ENCODE measurements at regions not wholly inside any gene's neighbourhood (a gene's known extent, or its start where the extent isn't known, plus 50 kb on each side); places are given as distances from the start of the nearest gene placed in this dataset.

GRCh38 chr7:7104971-7105370 is 77.4 kb upstream of the C1GALT1 start:
- Histone ChIP-seq H3K27ac (ENCODE audit: low read depth, low read length) (no peak overlapping the region), H3K27me3 (ENCODE audit: insufficient read depth, low read length) (no peaks in the 10 kb centered on the region), H3K4me3 (ENCODE audit: insufficient read depth, low read length) (no peak overlapping the region), H3K4me2 (ENCODE audit: insufficient read depth, low read length) (no peak overlapping the region), H3K4me1 (ENCODE audit: insufficient read depth, low read length) (peaks cover 8% of the 10 kb centered on the region), H3K36me3 (ENCODE audit: insufficient read depth, low read length) (no peaks in the 10 kb centered on the region), H2AFZ (ENCODE audit: low read length) (no peak overlapping the region), H3K9me3 (ENCODE audit: low read depth, low read length) (no peaks in the 10 kb centered on the region), H3K79me2 (ENCODE audit: insufficient read depth, low read length) (no peaks in the 10 kb centered on the region), H4K20me1 (ENCODE audit: insufficient read depth, low read length) (no peaks in the 10 kb centered on the region)
- no peak for TF ChIP-seq CTCF (IDR thresholded peaks at IDR 0.05; ENCODE audit: extremely low read depth, low read depth, low read length)
- DNase-seq (ENCODE audit: insufficient read length, low spot score, missing footprints), result no peak

GRCh38 chr7:7105800-7106582 is 76.4 kb upstream of the C1GALT1 start:
- no peak overlapping the region for H3K4me3 ChIP-seq (ENCODE audit: insufficient read depth, low read length)
- no peak overlapping the region for H3K27ac ChIP-seq (ENCODE audit: low read depth, low read length)
- no peak overlapping the region for H3K4me2 ChIP-seq (ENCODE audit: insufficient read depth, low read length)
- no peaks in the 10 kb centered on the region for H4K20me1 ChIP-seq (ENCODE audit: insufficient read depth, low read length)
- H2AFZ ChIP-seq (ENCODE audit: low read length), result peak overlapping the region; percentile 36
- no peaks in the 10 kb centered on the region for H3K9me3 ChIP-seq (ENCODE audit: low read depth, low read length)
- no peak for DNase-seq (ENCODE audit: insufficient read length, low spot score, missing footprints)
- no peaks in the 10 kb centered on the region for H3K27me3 ChIP-seq (ENCODE audit: insufficient read depth, low read length)
- H3K36me3 ChIP-seq (ENCODE audit: insufficient read depth, low read length), result no peaks in the 10 kb centered on the region
- no peaks in the 10 kb centered on the region for H3K79me2 ChIP-seq (ENCODE audit: insufficient read depth, low read length)
- peaks cover 3% of the 10 kb centered on the region for H3K4me1 ChIP-seq (ENCODE audit: insufficient read depth, low read length)
- no peak for TF ChIP-seq CTCF (IDR thresholded peaks at IDR 0.05; ENCODE audit: extremely low read depth, low read depth, low read length)

GRCh38 chr7:7108931-7109330 is 73.4 kb upstream of the C1GALT1 start:
- H3K36me3 ChIP-seq (ENCODE audit: insufficient read depth, low read length), result no peaks in the 10 kb centered on the region
- no peak for DNase-seq (ENCODE audit: insufficient read length, low spot score, missing footprints)
- no peak overlapping the region for H3K4me2 ChIP-seq (ENCODE audit: insufficient read depth, low read length)
- H3K4me3 ChIP-seq (ENCODE audit: insufficient read depth, low read length), result no peak overlapping the region
- H3K27me3 ChIP-seq (ENCODE audit: insufficient read depth, low read length), result no peaks in the 10 kb centered on the region
- H2AFZ ChIP-seq (ENCODE audit: low read length), result no peak overlapping the region
- H3K79me2 ChIP-seq (ENCODE audit: insufficient read depth, low read length), result no peaks in the 10 kb centered on the region
- H4K20me1 ChIP-seq (ENCODE audit: insufficient read depth, low read length), result no peaks in the 10 kb centered on the region
- no peak overlapping the region for H3K27ac ChIP-seq (ENCODE audit: low read depth, low read length)
- H3K4me1 ChIP-seq (ENCODE audit: insufficient read depth, low read length), result no peaks in the 10 kb centered on the region
- no peak for TF ChIP-seq CTCF (IDR thresholded peaks at IDR 0.05; ENCODE audit: extremely low read depth, low read depth, low read length)
- H3K9me3 ChIP-seq (ENCODE audit: low read depth, low read length), result no peaks in the 10 kb centered on the region

- no peak for DNase-seq (ENCODE audit: insufficient read length, low spot score, missing footprints)
- no peak overlapping the region for H3K4me2 ChIP-seq (ENCODE audit: insufficient read depth, low read length)
- H3K79me2 ChIP-seq (ENCODE audit: insufficient read depth, low read length), result no peaks in the 10 kb centered on the region
- no peaks in the 10 kb centered on the region for H3K27me3 ChIP-seq (ENCODE audit: insufficient read depth, low read length)
- H4K20me1 ChIP-seq (ENCODE audit: insufficient read depth, low read length), result no peaks in the 10 kb centered on the region
- TF ChIP-seq CTCF (IDR thresholded peaks at IDR 0.05; ENCODE audit: extremely low read depth, low read depth, low read length), result no peak
- H3K27ac ChIP-seq (ENCODE audit: low read depth, low read length), result no peak overlapping the region
- no peaks in the 10 kb centered on the region for H3K4me1 ChIP-seq (ENCODE audit: insufficient read depth, low read length)
- H3K36me3 ChIP-seq (ENCODE audit: insufficient read depth, low read length), result no peaks in the 10 kb centered on the region
- no peak overlapping the region for H3K4me3 ChIP-seq (ENCODE audit: insufficient read depth, low read length)
- no peak overlapping the region for H2AFZ ChIP-seq (ENCODE audit: low read length)
- no peaks in the 10 kb centered on the region for H3K9me3 ChIP-seq (ENCODE audit: low read depth, low read length)
Measured at GRCh38 chr7:7109934-7110333, 72.4 kb upstream of the C1GALT1 start.
